Neuronal stem cell (in vitro differentiated cells): ENCODE measurements at regions not wholly inside any gene's neighbourhood (a gene's known extent, or its start where the extent isn't known, plus 50 kb on each side); places are given as distances from the start of the nearest gene placed in this dataset.
A peak's percentile ranks its signal among the peaks of the same experiment; 100 is the strongest.
"Not testable (repeated sequence)": the region's sequence is repeated elsewhere in the genome, so short reads cannot be mapped to it uniquely, and the experiment has no call there.

ENCODE experiments used
- DNase-seq: peaks from one replicate; pipeline ENCODE4 v3.0.0-alpha.2; 2013; ENCODE audit warnings: low spot score
- H2AFZ ChIP-seq: one replicate; pipeline ENCODE4 v1.6.1; 2013; ENCODE audit warnings: mild to moderate bottlenecking, low read length, inconsistent platforms
- H2AK5ac ChIP-seq: 2 replicates; pipeline ENCODE4 v1.6.1; 2013; ENCODE audit warnings: low read depth, mild to moderate bottlenecking, inconsistent platforms, low read length, moderate library complexity, mixed read lengths
- H2BK120ac ChIP-seq: 2 replicates; pipeline ENCODE4 v1.6.1; 2013; ENCODE audit warnings: low read depth, mild to moderate bottlenecking, inconsistent platforms, low read length, moderate library complexity, mixed read lengths
- H2BK12ac ChIP-seq: one replicate; pipeline ENCODE4 v1.6.1; 2013; ENCODE audit warnings: low read length, inconsistent platforms
- H2BK15ac ChIP-seq: 2 replicates; pipeline ENCODE4 v1.6.1; 2013; ENCODE audit warnings: mild to moderate bottlenecking, low read length, inconsistent platforms, mixed read lengths
- H2BK5ac ChIP-seq: one replicate; pipeline ENCODE4 v1.6.1; 2013; ENCODE audit warnings: inconsistent platforms, mild to moderate bottlenecking, low read length, moderate library complexity
- H3K14ac ChIP-seq: one replicate; pipeline ENCODE4 v1.6.1; 2013; ENCODE audit warnings: low read length, inconsistent platforms
- H3K18ac ChIP-seq: 2 replicates; pipeline ENCODE4 v1.6.1; 2013; ENCODE audit warnings: low read length, inconsistent platforms
- H3K23ac ChIP-seq: 2 replicates; pipeline ENCODE4 v1.6.1; 2013; ENCODE audit warnings: low read depth, mild to moderate bottlenecking, mixed read lengths, low read length, inconsistent platforms; ENCODE audit not compliant: poor library complexity
- H3K27ac ChIP-seq: replicated peaks from 3 replicates; pipeline ENCODE4 v1.5.1; 2013; ENCODE audit warnings: low read length, inconsistent platforms
- H3K27me3 ChIP-seq, 3 experiments: 2 replicates each; pipeline ENCODE4 v1.6.1; 2013; ENCODE audit warnings: low read length in 3 of 3, mild to moderate bottlenecking in 2 of 3, inconsistent platforms in 1 of 3, low read depth in 1 of 3, mixed read lengths in 1 of 3, moderate library complexity in 1 of 3; ENCODE audit not compliant: control insufficient read depth in 3 of 3, insufficient read depth in 3 of 3
- H3K36me3 ChIP-seq, 2 donors: replicated peaks in 1 of 2; 2 replicates each; pipeline ENCODE4 v1.6.1; 2013; ENCODE audit warnings: low read length in 2 of 2; ENCODE audit not compliant: control insufficient read depth in 2 of 2, insufficient read depth in 2 of 2
- H3K4ac ChIP-seq: 2 replicates; pipeline ENCODE4 v1.6.1; 2013; ENCODE audit warnings: inconsistent platforms, mild to moderate bottlenecking, low read length, moderate library complexity
- H3K4me1 ChIP-seq, 2 donors: 1 replicate in 1 of 2; 2 replicates in 1 of 2; pipeline ENCODE4 v1.6.1; 2013; ENCODE audit warnings: low read length in 2 of 2, low read depth in 1 of 2; ENCODE audit not compliant: control insufficient read depth in 2 of 2, insufficient read depth in 1 of 2
- H3K4me2 ChIP-seq: one replicate; pipeline ENCODE4 v1.6.1; 2013; ENCODE audit warnings: mild to moderate bottlenecking, low read length, inconsistent platforms; ENCODE audit not compliant: insufficient read depth, poor library complexity, severe bottlenecking
- H3K4me3 ChIP-seq, 2 donors: 2 replicates each; pipeline ENCODE4 v1.5.1; 2013; ENCODE audit warnings: low read length in 2 of 2, mild to moderate bottlenecking in 2 of 2, inconsistent platforms in 1 of 2, moderate library complexity in 1 of 2
- H3K79me1 ChIP-seq: one replicate; pipeline ENCODE4 v1.6.1; 2013; ENCODE audit warnings: low read depth, mild to moderate bottlenecking, inconsistent platforms, low read length, moderate library complexity
- H3K9ac ChIP-seq: one replicate; pipeline ENCODE4 v1.6.1; 2013; ENCODE audit warnings: mild to moderate bottlenecking, low read depth, low read length, inconsistent platforms; ENCODE audit not compliant: poor library complexity
- H3K9me3 ChIP-seq, 2 donors: replicated peaks in 1 of 2; 2 replicates each; pipeline versions ENCODE3 to v1.6.1; 2013; ENCODE audit warnings: low read length in 2 of 2, mild to moderate bottlenecking in 2 of 2, inconsistent platforms in 1 of 2, low read depth in 1 of 2, mixed read lengths in 1 of 2, moderate library complexity in 1 of 2; ENCODE audit not compliant: control insufficient read depth in 2 of 2, insufficient read depth in 1 of 2
- H4K8ac ChIP-seq: one replicate; pipeline ENCODE4 v1.6.1; 2013; ENCODE audit warnings: low read depth, mild to moderate bottlenecking, inconsistent platforms, low read length, moderate library complexity
- H4K91ac ChIP-seq: one replicate; pipeline ENCODE4 v1.6.1; 2013; ENCODE audit warnings: low read length, low read depth, mild to moderate bottlenecking, inconsistent platforms; ENCODE audit not compliant: poor library complexity
- WGBS, 2 donors: extraction: QIAGEN DNeasy Blood & Tissue Kit; methylation state at CpG; one replicate each; pipeline ENCODE4 v1.1.7; 2013; ENCODE audit warnings: missing lambda C conversion rate in 2 of 2, mixed read lengths in 1 of 2; ENCODE audit not compliant: insufficient read length in 2 of 2, insufficient replicate concordance in 1 of 2; ENCODE audit errors: extremely low coverage in 2 of 2; 5-methylcytosine and 5-hydroxymethylcytosine counted together

- H3K4me2 ChIP-seq = no peak overlapping the region
- H3K23ac ChIP-seq = no peak overlapping the region
- no peaks in the 10 kb centered on the region for H3K36me3 ChIP-seq
- no peak overlapping the region for H2BK5ac ChIP-seq
- H2AK5ac ChIP-seq = no peak overlapping the region
- H2BK15ac ChIP-seq = no peak overlapping the region
- H3K79me1 ChIP-seq = no peaks in the 10 kb centered on the region
- no peaks in the 10 kb centered on the region for H3K4me1 ChIP-seq
- no peak overlapping the region for H3K4me3 ChIP-seq
- peaks cover 0 to 6% (median 0%) of the 10 kb centered on the region in 3 experiments for H3K27me3 ChIP-seq
- no peak overlapping the region for H3K4ac ChIP-seq
- H2BK12ac ChIP-seq = no peak overlapping the region
- H3K9me3 ChIP-seq = no peaks in the 10 kb centered on the region
- H3K27ac ChIP-seq = no peak overlapping the region
- H3K14ac ChIP-seq = no peak overlapping the region
- H2BK120ac ChIP-seq = no peak overlapping the region
- peak; percentile 4 for DNase-seq
- H4K91ac ChIP-seq = no peak overlapping the region
- WGBS, 2 donors = no CpG with 5 or more reads among the region's 4 CpGs
- H4K8ac ChIP-seq = no peak overlapping the region
- H3K9ac ChIP-seq = no peak overlapping the region
- H2AFZ ChIP-seq = no peak overlapping the region
- no peak overlapping the region for H3K18ac ChIP-seq
Observed at GRCh38 chr6:6987749-6988148, 120.0 kb upstream of the RREB1 start.

- not testable (repeated sequence) for H2BK12ac ChIP-seq, H3K4me1 ChIP-seq, H3K9me3 ChIP-seq, H2AFZ ChIP-seq, H3K23ac ChIP-seq, H3K4me2 ChIP-seq, H3K14ac ChIP-seq, H2BK120ac ChIP-seq, DNase-seq, H3K79me1 ChIP-seq, H3K27ac ChIP-seq, H3K36me3 ChIP-seq, H4K8ac ChIP-seq, H3K9ac ChIP-seq, H2AK5ac ChIP-seq, H4K91ac ChIP-seq, H2BK5ac ChIP-seq, H3K4me3 ChIP-seq, H3K4ac ChIP-seq, H3K18ac ChIP-seq, H2BK15ac ChIP-seq, H3K27me3 ChIP-seq
- WGBS, 2 donors = no CpG with 5 or more reads among the region's 4 CpGs
Observed at GRCh38 chr6:6990059-6990458, 117.7 kb upstream of the RREB1 start.

GRCh38 chr6:6993503-6994237 lies 114.1 kb upstream of the RREB1 start:
- H3K4me1 ChIP-seq = no peaks in the 10 kb centered on the region
- no peak overlapping the region for H3K4ac ChIP-seq
- WGBS, 2 donors = no CpG with 5 or more reads among the region's 4 CpGs
- H4K91ac ChIP-seq = no peak overlapping the region
- H2BK12ac ChIP-seq = no peak overlapping the region
- H3K14ac ChIP-seq = no peak overlapping the region
- H3K4me3 ChIP-seq = no peak overlapping the region
- no peak overlapping the region for H2BK15ac ChIP-seq
- H3K36me3 ChIP-seq = no peaks in the 10 kb centered on the region
- no peak overlapping the region for H3K18ac ChIP-seq
- H4K8ac ChIP-seq = no peak overlapping the region
- DNase-seq = no peak
- no peak overlapping the region for H3K9ac ChIP-seq
- H2AFZ ChIP-seq = no peak overlapping the region
- no peak overlapping the region for H2BK5ac ChIP-seq
- no peak overlapping the region for H3K4me2 ChIP-seq
- no peak overlapping the region for H3K27ac ChIP-seq
- H2AK5ac ChIP-seq = no peak overlapping the region
- H3K23ac ChIP-seq = no peak overlapping the region
- no peak overlapping the region for H2BK120ac ChIP-seq
- H3K27me3 ChIP-seq = no peaks in the 10 kb centered on the region
- no peaks in the 10 kb centered on the region for H3K79me1 ChIP-seq
- H3K9me3 ChIP-seq = no peaks in the 10 kb centered on the region

GRCh38 chr6:6994796-6995195 lies 113.0 kb upstream of the RREB1 start:
- no peak overlapping the region for H3K4me2 ChIP-seq
- no peaks in the 10 kb centered on the region for H3K36me3 ChIP-seq
- no peak overlapping the region for H3K4ac ChIP-seq
- H3K14ac ChIP-seq = no peak overlapping the region
- H3K9me3 ChIP-seq = no peaks in the 10 kb centered on the region
- H2BK5ac ChIP-seq = no peak overlapping the region
- H4K8ac ChIP-seq = no peak overlapping the region
- H3K4me1 ChIP-seq = no peaks in the 10 kb centered on the region
- no peak overlapping the region for H2BK15ac ChIP-seq
- H3K4me3 ChIP-seq = no peak overlapping the region
- no peak overlapping the region for H2AK5ac ChIP-seq
- no CpG with 5 or more reads among the region's 8 CpGs for WGBS, 2 donors
- H3K79me1 ChIP-seq = no peaks in the 10 kb centered on the region
- H3K27ac ChIP-seq = no peak overlapping the region
- H2BK120ac ChIP-seq = no peak overlapping the region
- no peaks in the 10 kb centered on the region for H3K27me3 ChIP-seq
- no peak overlapping the region for H3K9ac ChIP-seq
- no peak overlapping the region for H2AFZ ChIP-seq
- DNase-seq = no peak
- no peak overlapping the region for H2BK12ac ChIP-seq
- no peak overlapping the region for H3K18ac ChIP-seq
- no peak overlapping the region for H4K91ac ChIP-seq
- no peak overlapping the region for H3K23ac ChIP-seq
